GM12878 (cell line): ENCODE measurements at regions not wholly inside any gene's neighbourhood (a gene's known extent, or its start where the extent isn't known, plus 50 kb on each side); places are given as distances from the start of the nearest gene placed in this dataset.

Experiments
- ATAC-seq: fragments of 200-7000 bp; cut with Tn5 transposase; 3 replicates; pipeline ENCODE4 v1.9.1; 2020; ENCODE audit warnings: mild to moderate bottlenecking, moderate library complexity
- BruUV-seq: library from RNA; stranded (reverse); fragments of 400-500 nt; replicated peaks from 2 replicates; lab custom pipeline; 2021; lab: Mats Ljungman, UMichigan
- CTCF ChIA-PET: fragments of 300-600 bp; sonication (Branson Sonifier 250); formaldehyde crosslinking; extraction: SDS; loops from one replicate; lab custom pipeline; 2021; ENCODE audit warnings: inconsistent platforms; lab: Yijun Ruan, JAX
- POLR2A ChIA-PET: fragments of 350-600 bp; formaldehyde crosslinking; extraction: SDS; loops from one replicate; lab custom pipeline; 2021; ENCODE audit warnings: inconsistent platforms; lab: Charles Lee
- RAD21 ChIA-PET: fragments of 300-600 bp; sonication (Branson Sonifier 250); formaldehyde crosslinking; loops from one replicate; lab custom pipeline; 2023; ENCODE audit warnings: antibody characterized with exemption; ENCODE audit not compliant: unreplicated experiment; lab: Charles Lee
- SMC1A ChIA-PET: fragments of 300-600 bp; sonication (Branson Sonifier 250); formaldehyde crosslinking; loops from one replicate; lab custom pipeline; 2023; ENCODE audit not compliant: unreplicated experiment, uncharacterized antibody; lab: Charles Lee
- DNase-seq: peaks from one replicate; pipeline ENCODE4 v3.0.0-alpha.2; 2011; ENCODE audit warnings: low read depth, low spot score
- FAIRE-seq: peaks from 3 replicates; lab custom pipeline; 2011; peaks lifted over from hg19 to GRCh38; lab: Jason Lieb, UNC
- H2AFZ ChIP-seq: 2 replicates; pipeline ENCODE4 v1.6.0; 2011; ENCODE audit warnings: low read depth, low read length, control low read depth; ENCODE audit not compliant: control insufficient read depth
- H3K27ac ChIP-seq: 2 replicates; pipeline ENCODE4 v1.5.1; 2011; ENCODE audit warnings: control low read depth; ENCODE audit not compliant: control insufficient read depth, insufficient read depth
- H3K27me3 ChIP-seq, 2 experiments: replicated peaks in 1 of 2; 2 replicates each; pipeline versions ENCODE4 v1.6.0 to v1.6.1; 2011; ENCODE audit warnings: low read length in 1 of 2; ENCODE audit not compliant: control insufficient read depth in 2 of 2, insufficient read depth in 2 of 2
- H3K36me3 ChIP-seq, 2 experiments: 2 replicates each; pipeline ENCODE4 v1.5.1; 2011; ENCODE audit warnings: low read length in 1 of 2; ENCODE audit not compliant: control insufficient read depth in 2 of 2, insufficient read depth in 2 of 2
- H3K4me1 ChIP-seq: 2 replicates; pipeline ENCODE4 v1.6.1; 2011; ENCODE audit warnings: mild to moderate bottlenecking, low read length, moderate library complexity, mixed read lengths; ENCODE audit not compliant: control insufficient read depth, insufficient read depth
- H3K4me2 ChIP-seq: 2 replicates; pipeline ENCODE4 v1.6.0; 2011; ENCODE audit warnings: control low read depth; ENCODE audit not compliant: control insufficient read depth, insufficient read depth
- H3K4me3 ChIP-seq: fragments of 200-600 bp; sonication (generic); 2 replicates; pipeline ENCODE4 v1.5.1; 2016
- H3K79me2 ChIP-seq: 2 replicates; pipeline ENCODE4 v1.6.0; 2011; ENCODE audit warnings: low read length; ENCODE audit not compliant: control insufficient read depth, insufficient read depth
- H3K9ac ChIP-seq: 2 replicates; pipeline ENCODE4 v1.8.0; 2011; ENCODE audit warnings: low read length, control low read depth, mixed read lengths; ENCODE audit not compliant: control insufficient read depth, insufficient read depth
- H3K9me3 ChIP-seq: replicated peaks from 3 replicates; pipeline ENCODE4 v1.5.1; 2011; ENCODE audit warnings: mild to moderate bottlenecking, low read length; ENCODE audit not compliant: control insufficient read depth, insufficient read depth
- H4K20me1 ChIP-seq: 2 replicates; pipeline ENCODE4 v1.6.0; 2011; ENCODE audit not compliant: control insufficient read depth, insufficient read depth
- ETV6 ChIP-seq, 2 experiments: fragments of 450-650 bp in 1 of 2; IDR thresholded peaks in 1 of 2; conservative IDR thresholded peaks in 1 of 2; 2 replicates each; pipeline ENCODE4 v1.6.1; 2014; ENCODE audit warnings: antibody characterized with exemption in 1 of 2, borderline replicate concordance in 1 of 2, low read depth in 1 of 2, mild to moderate bottlenecking in 1 of 2, moderate library complexity in 1 of 2
- FOXM1 ChIP-seq: IDR thresholded peaks from 2 replicates; pipeline ENCODE4 v1.6.1; 2012; ENCODE audit warnings: low read depth, mild to moderate bottlenecking, inconsistent platforms, low read length, moderate library complexity
- IRF4 ChIP-seq: IDR thresholded peaks from 2 replicates; pipeline ENCODE4 v1.6.1; 2011; ENCODE audit warnings: low read depth, low read length
- NFYB ChIP-seq: IDR thresholded peaks from 2 replicates; pipeline ENCODE4 v1.6.1; 2011; ENCODE audit warnings: low read depth, mild to moderate bottlenecking, low read length, improper control_type of control experiment, moderate library complexity; ENCODE audit not compliant: insufficient read depth
- PAX5 ChIP-seq: IDR thresholded peaks from 2 replicates; pipeline ENCODE4 v1.6.1; 2011; ENCODE audit warnings: low read depth, low read length, borderline replicate concordance
- POU2F2 ChIP-seq: IDR thresholded peaks from 3 replicates; pipeline ENCODE4 v1.6.1; 2011; ENCODE audit warnings: low read depth, mild to moderate bottlenecking, low read length, borderline replicate concordance
- RCOR1 ChIP-seq: conservative IDR thresholded peaks from 2 replicates; pipeline ENCODE4 v1.6.1; 2012; ENCODE audit warnings: low read depth, low read length, improper control_type of control experiment
- RELA ChIP-seq: fragments of 450-650 bp; IDR thresholded peaks from 2 replicates; pipeline ENCODE4 v1.8.0; 2014; ENCODE audit warnings: borderline replicate concordance; ENCODE audit not compliant: partially characterized antibody
- SIN3A ChIP-seq: IDR thresholded peaks from 2 replicates; pipeline ENCODE4 v1.6.1; 2012; ENCODE audit warnings: low read depth, low read length, improper control_type of control experiment
- ZNF274 ChIP-seq: IDR thresholded peaks from one replicate; pipeline ENCODE4 v1.8.0; 2011; ENCODE audit not compliant: insufficient read length, insufficient read depth
- ZSCAN29 ChIP-seq: fragments of 450-650 bp; IDR thresholded peaks from 2 replicates; pipeline ENCODE4 v1.6.1; 2017; ENCODE audit warnings: mild to moderate bottlenecking, moderate library complexity
- WGBS: methylation state at CpG from one replicate; pipeline ENCODE4 v1.1.6; 2016; ENCODE audit warnings: low lambda C conversion rate; ENCODE audit not compliant: insufficient replicate concordance, insufficient coverage; ENCODE audit errors: missing lambda C conversion rate; 5-methylcytosine and 5-hydroxymethylcytosine counted together
- in situ Hi-C: fragments of 300-500 bp; cut with MboI; formaldehyde crosslinking; loops from 9 replicates; pipeline ENCODE4 v1.14.3; 2018; ENCODE audit warnings: mixed read lengths
- intact Hi-C: fragments of 100-400 bp; cut with micrococcal nuclease; formaldehyde crosslinking; loops from one replicate; pipeline ENCODE4 v1.14.2; 2022; ENCODE audit not compliant: unreplicated experiment
- TF ChIP-seq, protein P1 (sequence below): fragments of 450-650 bp; IDR thresholded peaks from 2 replicates; pipeline ENCODE4 v1.6.1; 2016; ENCODE audit warnings: mild to moderate bottlenecking, moderate library complexity, borderline replicate concordance
- TF ChIP-seq, protein P2 (sequence below): fragments of 450-650 bp; IDR thresholded peaks from 2 replicates; pipeline ENCODE4 v1.6.1; 2017; ENCODE audit warnings: borderline replicate concordance
- TF ChIP-seq, protein P3 (sequence below): fragments of 450-650 bp; IDR thresholded peaks from 2 replicates; pipeline ENCODE4 v1.6.1; 2018; ENCODE audit warnings: borderline replicate concordance, mild to moderate bottlenecking; ENCODE audit not compliant: partially characterized antibody

DNA sequence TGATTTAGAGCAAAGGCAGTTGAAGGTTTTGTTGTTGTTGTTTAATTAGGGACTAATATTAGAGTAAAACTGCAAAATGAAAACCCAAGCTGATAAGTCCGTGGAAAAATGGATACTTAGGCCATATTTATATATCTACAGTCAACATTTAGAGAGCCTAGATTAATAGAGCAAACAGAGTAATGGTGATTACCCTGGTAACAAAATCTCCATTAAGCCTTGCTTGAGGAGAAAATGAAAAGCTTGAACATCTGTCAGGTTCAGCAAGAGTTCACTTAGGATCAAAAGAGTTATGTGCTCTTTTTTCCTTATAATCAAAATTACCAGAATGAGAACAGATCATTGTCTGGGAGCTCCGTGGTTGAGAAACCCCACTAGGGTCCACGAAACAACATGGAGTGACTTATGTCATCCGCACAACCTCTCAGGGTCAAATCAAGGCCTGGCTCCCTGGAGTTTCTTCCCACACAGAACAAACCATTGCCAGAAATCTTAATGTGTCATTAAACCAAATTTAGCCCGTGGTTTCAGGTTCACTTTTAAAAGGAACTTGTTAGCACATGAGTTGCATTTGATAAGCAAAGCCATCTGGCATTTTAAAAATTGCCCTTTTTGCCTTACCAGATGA lies 381.2 kb downstream of the GABRB3 start:
- FAIRE-seq (no peak), ATAC-seq (no peak)
- H3K79me2 ChIP-seq = no peaks in the 10 kb centered on the region
- intact Hi-C loops (no loop called here), in situ Hi-C loops (no loop called here)
- H3K4me3 ChIP-seq = no peak overlapping the region
- no peaks in the 10 kb centered on the region for H3K36me3 ChIP-seq
- no peak overlapping the region for H3K9ac ChIP-seq
- ChIA-PET SMC1A (no interaction called here), POLR2A (no interaction called here), RAD21 (no interaction called here)
- H4K20me1 ChIP-seq = no peaks in the 10 kb centered on the region
- H3K4me2 ChIP-seq = no peak overlapping the region
- no peak overlapping the region for H3K27ac ChIP-seq
- H3K27me3 ChIP-seq = no peaks in the 10 kb centered on the region
- BruUV-seq = no TSS peak
- WGBS = 24% methylated on average over 5 of the region's 5 CpGs
- H3K9me3 ChIP-seq = no peaks in the 10 kb centered on the region; the same call in 2 of the 3 replicates
- TF ChIP-seq IRF4 (no peak), RELA (no peak), ETV6 (conservative IDR thresholded peaks at IDR 0.05 in 1 of 2, IDR thresholded peaks at IDR 0.05 in 1 of 2; ENCODE audit: borderline replicate concordance in 1 of 2, low read depth in 1 of 2) (no peak), POU2F2 (no peak), FOXM1 (no peak), SIN3A (no peak), PAX5 (no peak), ZSCAN29 (no peak), RCOR1 (no peak), ZNF274 (no peak), NFYB (no peak)
- TF ChIP-seq, protein P1, sequence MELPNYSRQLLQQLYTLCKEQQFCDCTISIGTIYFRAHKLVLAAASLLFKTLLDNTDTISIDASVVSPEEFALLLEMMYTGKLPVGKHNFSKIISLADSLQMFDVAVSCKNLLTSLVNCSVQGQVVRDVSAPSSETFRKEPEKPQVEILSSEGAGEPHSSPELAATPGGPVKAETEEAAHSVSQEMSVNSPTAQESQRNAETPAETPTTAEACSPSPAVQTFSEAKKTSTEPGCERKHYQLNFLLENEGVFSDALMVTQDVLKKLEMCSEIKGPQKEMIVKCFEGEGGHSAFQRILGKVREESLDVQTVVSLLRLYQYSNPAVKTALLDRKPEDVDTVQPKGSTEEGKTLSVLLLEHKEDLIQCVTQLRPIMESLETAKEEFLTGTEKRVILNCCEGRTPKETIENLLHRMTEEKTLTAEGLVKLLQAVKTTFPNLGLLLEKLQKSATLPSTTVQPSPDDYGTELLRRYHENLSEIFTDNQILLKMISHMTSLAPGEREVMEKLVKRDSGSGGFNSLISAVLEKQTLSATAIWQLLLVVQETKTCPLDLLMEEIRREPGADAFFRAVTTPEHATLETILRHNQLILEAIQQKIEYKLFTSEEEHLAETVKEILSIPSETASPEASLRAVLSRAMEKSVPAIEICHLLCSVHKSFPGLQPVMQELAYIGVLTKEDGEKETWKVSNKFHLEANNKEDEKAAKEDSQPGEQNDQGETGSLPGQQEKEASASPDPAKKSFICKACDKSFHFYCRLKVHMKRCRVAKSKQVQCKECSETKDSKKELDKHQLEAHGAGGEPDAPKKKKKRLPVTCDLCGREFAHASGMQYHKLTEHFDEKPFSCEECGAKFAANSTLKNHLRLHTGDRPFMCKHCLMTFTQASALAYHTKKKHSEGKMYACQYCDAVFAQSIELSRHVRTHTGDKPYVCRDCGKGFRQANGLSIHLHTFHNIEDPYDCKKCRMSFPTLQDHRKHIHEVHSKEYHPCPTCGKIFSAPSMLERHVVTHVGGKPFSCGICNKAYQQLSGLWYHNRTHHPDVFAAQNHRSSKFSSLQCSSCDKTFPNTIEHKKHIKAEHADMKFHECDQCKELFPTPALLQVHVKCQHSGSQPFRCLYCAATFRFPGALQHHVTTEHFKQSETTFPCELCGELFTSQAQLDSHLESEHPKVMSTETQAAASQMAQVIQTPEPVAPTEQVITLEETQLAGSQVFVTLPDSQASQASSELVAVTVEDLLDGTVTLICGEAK = no peak
- TF ChIP-seq, protein P2, sequence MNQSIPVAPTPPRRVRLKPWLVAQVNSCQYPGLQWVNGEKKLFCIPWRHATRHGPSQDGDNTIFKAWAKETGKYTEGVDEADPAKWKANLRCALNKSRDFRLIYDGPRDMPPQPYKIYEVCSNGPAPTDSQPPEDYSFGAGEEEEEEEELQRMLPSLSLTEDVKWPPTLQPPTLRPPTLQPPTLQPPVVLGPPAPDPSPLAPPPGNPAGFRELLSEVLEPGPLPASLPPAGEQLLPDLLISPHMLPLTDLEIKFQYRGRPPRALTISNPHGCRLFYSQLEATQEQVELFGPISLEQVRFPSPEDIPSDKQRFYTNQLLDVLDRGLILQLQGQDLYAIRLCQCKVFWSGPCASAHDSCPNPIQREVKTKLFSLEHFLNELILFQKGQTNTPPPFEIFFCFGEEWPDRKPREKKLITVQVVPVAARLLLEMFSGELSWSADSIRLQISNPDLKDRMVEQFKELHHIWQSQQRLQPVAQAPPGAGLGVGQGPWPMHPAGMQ = no peak
- TF ChIP-seq, protein P3, sequence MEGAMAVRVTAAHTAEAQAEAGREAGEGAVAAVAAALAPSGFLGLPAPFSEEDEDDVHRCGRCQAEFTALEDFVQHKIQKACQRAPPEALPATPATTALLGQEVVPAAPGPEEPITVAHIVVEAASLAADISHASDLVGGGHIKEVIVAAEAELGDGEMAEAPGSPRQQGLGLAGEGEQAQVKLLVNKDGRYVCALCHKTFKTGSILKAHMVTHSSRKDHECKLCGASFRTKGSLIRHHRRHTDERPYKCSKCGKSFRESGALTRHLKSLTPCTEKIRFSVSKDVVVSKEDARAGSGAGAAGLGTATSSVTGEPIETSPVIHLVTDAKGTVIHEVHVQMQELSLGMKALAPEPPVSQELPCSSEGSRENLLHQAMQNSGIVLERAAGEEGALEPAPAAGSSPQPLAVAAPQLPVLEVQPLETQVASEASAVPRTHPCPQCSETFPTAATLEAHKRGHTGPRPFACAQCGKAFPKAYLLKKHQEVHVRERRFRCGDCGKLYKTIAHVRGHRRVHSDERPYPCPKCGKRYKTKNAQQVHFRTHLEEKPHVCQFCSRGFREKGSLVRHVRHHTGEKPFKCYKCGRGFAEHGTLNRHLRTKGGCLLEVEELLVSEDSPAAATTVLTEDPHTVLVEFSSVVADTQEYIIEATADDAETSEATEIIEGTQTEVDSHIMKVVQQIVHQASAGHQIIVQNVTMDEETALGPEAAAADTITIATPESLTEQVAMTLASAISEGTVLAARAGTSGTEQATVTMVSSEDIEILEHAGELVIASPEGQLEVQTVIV = no peak
- TF ChIP-seq, all 136 proteins: peak for 0
- no peak for DNase-seq
- H3K4me1 ChIP-seq = no peaks in the 10 kb centered on the region
- no peak overlapping the region for H2AFZ ChIP-seq
- CTCF ChIA-PET = no interaction called here
